Germinal center (tissue), 1 donor: ENCODE measurements at regions not wholly inside any gene's neighbourhood (a gene's known extent, or its start where the extent isn't known, plus 50 kb on each side); places are given as distances from the start of the nearest gene placed in this dataset.

ENCODE experiments used
- DNase-seq: peaks from one replicate; pipeline ENCODE4 v3.0.0; 2012; ENCODE audit warnings: mixed read lengths, low spot score

GRCh38 chr6:12422848-12423247 is 132.7 kb downstream of the EDN1 start:
- no peak for DNase-seq

GRCh38 chr6:12423832-12424231 is 133.7 kb downstream of the EDN1 start:
- DNase-seq, result no peak

- no peak for DNase-seq
Measured at GRCh38 chr6:12426121-12426520, 136.0 kb downstream of the EDN1 start.

GRCh38 chr6:12431023-12431422 is 140.9 kb downstream of the EDN1 start:
- no peak for DNase-seq

GRCh38 chr6:12436224-12436623 is 146.1 kb downstream of the EDN1 start:
- DNase-seq, result no peak

- no peak for DNase-seq
Measured at GRCh38 chr6:12436683-12437082, 146.5 kb downstream of the EDN1 start.

- no peak for DNase-seq
Measured at GRCh38 chr6:12439296-12439695, 149.1 kb downstream of the EDN1 start.

GRCh38 chr6:12440981-12441380 is 150.8 kb downstream of the EDN1 start:
- DNase-seq, result no peak

GRCh38 chr6:12442455-12442854 is 152.3 kb downstream of the EDN1 start:
- DNase-seq, result no peak

GRCh38 chr6:12446394-12446793 is 156.2 kb downstream of the EDN1 start:
- DNase-seq, result no peak

GRCh38 chr6:12449447-12449846 is 159.3 kb downstream of the EDN1 start:
- DNase-seq, result no peak

- no peak for DNase-seq
Measured at GRCh38 chr6:12450467-12450866, 160.3 kb downstream of the EDN1 start.

- DNase-seq, result no peak
Measured at GRCh38 chr6:12456343-12456742, 166.2 kb downstream of the EDN1 start.

- DNase-seq, result no peak
Measured at GRCh38 chr6:12457094-12457493, 166.9 kb downstream of the EDN1 start.

- no peak for DNase-seq
Measured at GRCh38 chr6:12458558-12458957, 168.4 kb downstream of the EDN1 start.

GRCh38 chr6:12459945-12460661 is 169.9 kb downstream of the EDN1 start:
- no peak for DNase-seq

- DNase-seq, result no peak
Measured at GRCh38 chr6:12467706-12468670, 177.8 kb downstream of the EDN1 start.

GRCh38 chr6:12472601-12473038 is 182.5 kb downstream of the EDN1 start:
- no peak for DNase-seq

- no peak for DNase-seq
Measured at GRCh38 chr6:12473494-12473893, 183.3 kb downstream of the EDN1 start.

- no peak for DNase-seq
Measured at GRCh38 chr6:12474167-12475140, 184.3 kb downstream of the EDN1 start.

- DNase-seq, result no peak
Measured at GRCh38 chr6:12476484-12476883, 186.3 kb downstream of the EDN1 start.

GRCh38 chr6:12477616-12478015 is 187.5 kb downstream of the EDN1 start:
- no peak for DNase-seq
